ENCODE measurements at regions not wholly inside any gene's neighbourhood (a gene's known extent, or its start where the extent isn't known, plus 50 kb on each side); places are given as distances from the start of the nearest gene placed in this dataset.

GRCh38 chr1:177659281-177659680 lies 310.6 kb downstream of the SEC16B start:
- 92% methylated on average over 4 of the region's 4 CpGs for WGBS
- H2BK12ac ChIP-seq (ENCODE audit: low read length in 2 of 2), result no peak overlapping the region
- no peak overlapping the region for H4K91ac ChIP-seq (ENCODE audit: low read length)
- no peak overlapping the region for H4K8ac ChIP-seq (ENCODE audit: low read length)
- H2AK5ac ChIP-seq (ENCODE audit: low read length, severe bottlenecking), result no peak overlapping the region
- no peak overlapping the region for H3K4me2 ChIP-seq (ENCODE audit: low read length, poor library complexity, severe bottlenecking)
- no peak overlapping the region for H2BK15ac ChIP-seq (ENCODE audit: low read depth, poor library complexity, severe bottlenecking)
- H3K4me1 ChIP-seq (ENCODE audit: control insufficient read depth, insufficient read depth, low read depth, low read length), result no peaks in the 10 kb centered on the region
- no peak overlapping the region for H2BK120ac ChIP-seq (ENCODE audit: low read depth, low read length)
- H3K27ac ChIP-seq (ENCODE audit: low read length, poor library complexity, severe bottlenecking), result no peak overlapping the region
- H3K23ac ChIP-seq (ENCODE audit: low read length in 2 of 2), result no peak overlapping the region
- H2AFZ ChIP-seq (ENCODE audit: low read depth, low read length), result no peak overlapping the region
- H3K9me3 ChIP-seq (ENCODE audit: control insufficient read depth, low read length), result no peaks in the 10 kb centered on the region
- H3K14ac ChIP-seq (ENCODE audit: low read length in 2 of 2), result no peak overlapping the region
- H3K79me1 ChIP-seq (replicated peaks; ENCODE audit: low read length, poor library complexity, severe bottlenecking), result no peaks in the 10 kb centered on the region
- H3K4ac ChIP-seq (ENCODE audit: low read depth in 1 of 2, low read length in 2 of 2), result no peak overlapping the region
- no peaks in the 10 kb centered on the region for H3K36me3 ChIP-seq (ENCODE audit: control insufficient read depth in 1 of 2, insufficient read depth in 2 of 2, low read depth in 1 of 2, low read length in 2 of 2)
- no peak overlapping the region for H2BK5ac ChIP-seq (ENCODE audit: low read depth, low read length, poor library complexity, severe bottlenecking)
- H3K9ac ChIP-seq (ENCODE audit: low read length), result no peak overlapping the region
- no peaks in the 10 kb centered on the region for H3K27me3 ChIP-seq (ENCODE audit: control insufficient read depth in 1 of 2, insufficient read depth in 1 of 2, low read length in 2 of 2)
- no peak overlapping the region for H3K4me3 ChIP-seq (ENCODE audit: insufficient read depth in 1 of 2, low read depth in 1 of 2, low read length in 2 of 2)
- H3K18ac ChIP-seq (ENCODE audit: low read depth in 1 of 2, low read length in 2 of 2), result no peak overlapping the region
- DNase-seq, result no peak

DNA sequence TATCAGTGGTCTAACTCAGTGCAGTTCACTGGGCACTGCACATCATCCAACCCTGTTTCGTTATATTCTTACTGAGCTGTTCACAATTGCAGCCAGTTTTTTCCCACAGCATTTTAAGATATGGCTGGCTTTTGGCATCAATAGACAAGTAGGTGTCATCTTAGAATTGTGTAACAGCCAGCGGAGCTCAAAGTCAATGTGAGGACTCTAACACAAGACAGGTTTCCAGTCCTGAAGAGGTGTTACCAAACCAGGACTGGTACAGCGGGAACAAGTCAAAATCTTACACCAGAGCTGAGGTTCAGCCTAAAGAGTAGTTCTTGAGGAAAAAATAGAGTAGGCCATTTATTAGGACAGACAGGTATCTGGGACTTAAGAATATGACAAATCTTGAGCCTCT lies 313.3 kb downstream of the SEC16B start:
- Histone ChIP-seq H3K27ac (ENCODE audit: low read length, poor library complexity, severe bottlenecking) (no peak overlapping the region), H3K79me1 (replicated peaks; ENCODE audit: low read length, poor library complexity, severe bottlenecking) (no peaks in the 10 kb centered on the region), H3K23ac (ENCODE audit: low read length in 2 of 2) (no peak overlapping the region), H2BK5ac (ENCODE audit: low read depth, low read length, poor library complexity, severe bottlenecking) (no peak overlapping the region), H3K4me1 (ENCODE audit: control insufficient read depth, insufficient read depth, low read depth, low read length) (no peaks in the 10 kb centered on the region), H2BK12ac (ENCODE audit: low read length in 2 of 2) (no peak overlapping the region), H3K14ac (ENCODE audit: low read length in 2 of 2) (no peak overlapping the region), H3K4me2 (ENCODE audit: low read length, poor library complexity, severe bottlenecking) (no peak overlapping the region), H3K4me3 (ENCODE audit: insufficient read depth in 1 of 2, low read depth in 1 of 2, low read length in 2 of 2) (no peak overlapping the region), H3K18ac (ENCODE audit: low read depth in 1 of 2, low read length in 2 of 2) (no peak overlapping the region), H3K4ac (ENCODE audit: low read depth in 1 of 2, low read length in 2 of 2) (no peak overlapping the region), H3K27me3 (ENCODE audit: control insufficient read depth in 1 of 2, insufficient read depth in 1 of 2, low read length in 2 of 2) (no peaks in the 10 kb centered on the region), H4K8ac (ENCODE audit: low read length) (no peak overlapping the region), H4K91ac (ENCODE audit: low read length) (no peak overlapping the region), H2AK5ac (ENCODE audit: low read length, severe bottlenecking) (no peak overlapping the region), H3K9ac (ENCODE audit: low read length) (no peak overlapping the region), H2BK120ac (ENCODE audit: low read depth, low read length) (no peak overlapping the region), H2AFZ (ENCODE audit: low read depth, low read length) (no peak overlapping the region), H3K36me3 (ENCODE audit: control insufficient read depth in 1 of 2, insufficient read depth in 2 of 2, low read depth in 1 of 2, low read length in 2 of 2) (no peaks in the 10 kb centered on the region), H3K9me3 (ENCODE audit: control insufficient read depth, low read length) (no peaks in the 10 kb centered on the region), H2BK15ac (ENCODE audit: low read depth, poor library complexity, severe bottlenecking) (no peak overlapping the region)
- DNase-seq, result no peak
- WGBS, result 82% methylated on average over 3 of the region's 3 CpGs

GRCh38 chr1:177650947-177651346 lies 318.9 kb downstream of the SEC16B start:
- H3K23ac ChIP-seq (ENCODE audit: low read length in 2 of 2), result no peak overlapping the region
- no peak overlapping the region for H2BK12ac ChIP-seq (ENCODE audit: low read length in 2 of 2)
- H3K4me3 ChIP-seq (ENCODE audit: insufficient read depth in 1 of 2, low read depth in 1 of 2, low read length in 2 of 2), result no peak overlapping the region
- WGBS, result 82% methylated on average over 3 of the region's 3 CpGs
- H3K9me3 ChIP-seq (ENCODE audit: control insufficient read depth, low read length), result peaks cover 5% of the 10 kb centered on the region
- H3K27ac ChIP-seq (ENCODE audit: low read length, poor library complexity, severe bottlenecking), result no peak overlapping the region
- no peaks in the 10 kb centered on the region for H3K79me1 ChIP-seq (replicated peaks; ENCODE audit: low read length, poor library complexity, severe bottlenecking)
- no peak overlapping the region for H3K14ac ChIP-seq (ENCODE audit: low read length in 2 of 2)
- H3K4me2 ChIP-seq (ENCODE audit: low read length, poor library complexity, severe bottlenecking), result no peak overlapping the region
- no peak overlapping the region for H3K4ac ChIP-seq (ENCODE audit: low read depth in 1 of 2, low read length in 2 of 2)
- no peak overlapping the region for H2AK5ac ChIP-seq (ENCODE audit: low read length, severe bottlenecking)
- H4K91ac ChIP-seq (ENCODE audit: low read length), result no peak overlapping the region
- H2AFZ ChIP-seq (ENCODE audit: low read depth, low read length), result no peak overlapping the region
- H3K18ac ChIP-seq (ENCODE audit: low read depth in 1 of 2, low read length in 2 of 2), result no peak overlapping the region
- no peaks in the 10 kb centered on the region for H3K36me3 ChIP-seq (ENCODE audit: control insufficient read depth in 1 of 2, insufficient read depth in 2 of 2, low read depth in 1 of 2, low read length in 2 of 2)
- DNase-seq, result no peak
- no peak overlapping the region for H2BK15ac ChIP-seq (ENCODE audit: low read depth, poor library complexity, severe bottlenecking)
- H2BK5ac ChIP-seq (ENCODE audit: low read depth, low read length, poor library complexity, severe bottlenecking), result no peak overlapping the region
- H3K27me3 ChIP-seq (ENCODE audit: control insufficient read depth in 1 of 2, insufficient read depth in 1 of 2, low read length in 2 of 2), result peaks cover 0 to 6% of the 10 kb centered on the region in 2 experiments
- no peaks in the 10 kb centered on the region for H3K4me1 ChIP-seq (ENCODE audit: control insufficient read depth, insufficient read depth, low read depth, low read length)
- H2BK120ac ChIP-seq (ENCODE audit: low read depth, low read length), result no peak overlapping the region
- H3K9ac ChIP-seq (ENCODE audit: low read length), result no peak overlapping the region
- H4K8ac ChIP-seq (ENCODE audit: low read length), result no peak overlapping the region

GRCh38 chr1:177648731-177649265 lies 321.1 kb downstream of the SEC16B start:
- no peak for DNase-seq
- no peak overlapping the region for H3K18ac ChIP-seq (ENCODE audit: low read depth in 1 of 2, low read length in 2 of 2)
- H2BK15ac ChIP-seq (ENCODE audit: low read depth, poor library complexity, severe bottlenecking), result no peak overlapping the region
- no peak overlapping the region for H3K9ac ChIP-seq (ENCODE audit: low read length)
- H2AFZ ChIP-seq (ENCODE audit: low read depth, low read length), result no peak overlapping the region
- no peaks in the 10 kb centered on the region for H3K79me1 ChIP-seq (replicated peaks; ENCODE audit: low read length, poor library complexity, severe bottlenecking)
- H3K4me3 ChIP-seq (ENCODE audit: insufficient read depth in 1 of 2, low read depth in 1 of 2, low read length in 2 of 2), result no peak overlapping the region
- peaks cover 0 to 6% of the 10 kb centered on the region in 2 experiments for H3K27me3 ChIP-seq (ENCODE audit: control insufficient read depth in 1 of 2, insufficient read depth in 1 of 2, low read length in 2 of 2)
- H2BK12ac ChIP-seq (ENCODE audit: low read length in 2 of 2), result no peak overlapping the region
- no peak overlapping the region for H3K4ac ChIP-seq (ENCODE audit: low read depth in 1 of 2, low read length in 2 of 2)
- H2BK120ac ChIP-seq (ENCODE audit: low read depth, low read length), result no peak overlapping the region
- H4K91ac ChIP-seq (ENCODE audit: low read length), result no peak overlapping the region
- no peak overlapping the region for H2BK5ac ChIP-seq (ENCODE audit: low read depth, low read length, poor library complexity, severe bottlenecking)
- H3K36me3 ChIP-seq (ENCODE audit: control insufficient read depth in 1 of 2, insufficient read depth in 2 of 2, low read depth in 1 of 2, low read length in 2 of 2), result no peaks in the 10 kb centered on the region
- no peak overlapping the region for H3K4me2 ChIP-seq (ENCODE audit: low read length, poor library complexity, severe bottlenecking)
- H3K14ac ChIP-seq (ENCODE audit: low read length in 2 of 2), result no peak overlapping the region
- no peak overlapping the region for H4K8ac ChIP-seq (ENCODE audit: low read length)
- 67% methylated on average over 6 of the region's 6 CpGs for WGBS
- no peak overlapping the region for H3K23ac ChIP-seq (ENCODE audit: low read length in 2 of 2)
- H2AK5ac ChIP-seq (ENCODE audit: low read length, severe bottlenecking), result no peak overlapping the region
- no peak overlapping the region for H3K27ac ChIP-seq (ENCODE audit: low read length, poor library complexity, severe bottlenecking)
- H3K9me3 ChIP-seq (ENCODE audit: control insufficient read depth, low read length), result peaks cover 5% of the 10 kb centered on the region
- no peaks in the 10 kb centered on the region for H3K4me1 ChIP-seq (ENCODE audit: control insufficient read depth, insufficient read depth, low read depth, low read length)

All from mesenchymal stem cell (in vitro differentiated cells and primary cell).